Left forelimb (tissue), 1 donor: ENCODE measurements at regions not wholly inside any gene's neighbourhood (a gene's known extent, or its start where the extent isn't known, plus 50 kb on each side); places are given as distances from the start of the nearest gene placed in this dataset.
"Not testable (repeated sequence)": the region's sequence is repeated elsewhere in the genome, so short reads cannot be mapped to it uniquely, and the experiment has no call there.

ENCODE experiments used
- DNase-seq: peaks from one replicate; pipeline ENCODE4 v3.0.0-alpha.2; 2018; ENCODE audit warnings: low spot score

- no peak for DNase-seq
These were observed 2447.7 kb downstream of the PCDH9 start for GRCh38 chr13:64782466-64782865.

- no peak for DNase-seq
These were observed 2452.1 kb downstream of the PCDH9 start for GRCh38 chr13:64778002-64778401.

- DNase-seq: no peak
These were observed 2455.2 kb downstream of the PCDH9 start for GRCh38 chr13:64774915-64775314.

GRCh38 chr13:64770743-64771142, 2459.4 kb downstream of the PCDH9 start:
- DNase-seq: no peak

GRCh38 chr13:64767054-64767453, 2463.1 kb downstream of the PCDH9 start:
- no peak for DNase-seq

GRCh38 chr13:64765636-64766035, 2464.5 kb downstream of the PCDH9 start:
- no peak for DNase-seq

GRCh38 chr13:64758521-64759244, 2471.5 kb downstream of the PCDH9 start:
- no peak for DNase-seq

- no peak for DNase-seq
These were observed 2473.5 kb downstream of the PCDH9 start for GRCh38 chr13:64756621-64757020.

- DNase-seq: no peak
These were observed 2474.2 kb downstream of the PCDH9 start for GRCh38 chr13:64755961-64756360.

- no peak for DNase-seq
These were observed 2476.7 kb downstream of the PCDH9 start for GRCh38 chr13:64753233-64754000.

- no peak for DNase-seq
These were observed 2480.8 kb downstream of the PCDH9 start for GRCh38 chr13:64749301-64749700.

- DNase-seq: no peak
These were observed 2483.3 kb downstream of the PCDH9 start for GRCh38 chr13:64746845-64747244.

- DNase-seq: no peak
These were observed 2489.6 kb downstream of the PCDH9 start for GRCh38 chr13:64740493-64740892.

- no peak for DNase-seq
These were observed 2504.6 kb downstream of the PCDH9 start for GRCh38 chr13:64725492-64725891.

GRCh38 chr13:64723724-64724123, 2506.4 kb downstream of the PCDH9 start:
- DNase-seq: no peak

- DNase-seq: no peak
These were observed 2512.0 kb downstream of the PCDH9 start for GRCh38 chr13:64718116-64718515.

GRCh38 chr13:64716936-64717335, 2513.2 kb downstream of the PCDH9 start:
- DNase-seq: no peak

- DNase-seq: no peak
These were observed 2521.1 kb downstream of the PCDH9 start for GRCh38 chr13:64709079-64709478.

GRCh38 chr13:64704121-64704649, 2526.0 kb downstream of the PCDH9 start:
- no peak for DNase-seq

GRCh38 chr13:64697226-64697625, 2532.9 kb downstream of the PCDH9 start:
- no peak for DNase-seq

GRCh38 chr13:64688893-64689677, 2541.1 kb downstream of the PCDH9 start:
- no peak for DNase-seq

- not testable (repeated sequence) for DNase-seq
These were observed 2543.6 kb downstream of the PCDH9 start for GRCh38 chr13:64686536-64686935.
